Stimulated activated CD4-positive, alpha-beta T cell treated with anti-CD3 and anti-CD28 coated beads, Interleukin-1b, Interleukin-23, amount 100 ng/mL, for 4 hours (primary cell): ENCODE measurements at regions not wholly inside any gene's neighbourhood (a gene's known extent, or its start where the extent isn't known, plus 50 kb on each side); places are given as distances from the start of the nearest gene placed in this dataset.

Experiments used
- DNase-seq, 2 donors: peaks; one replicate each; pipeline ENCODE4 v3.0.0-alpha.2; 2020; ENCODE audit warnings: low read depth in 2 of 2

DNA sequence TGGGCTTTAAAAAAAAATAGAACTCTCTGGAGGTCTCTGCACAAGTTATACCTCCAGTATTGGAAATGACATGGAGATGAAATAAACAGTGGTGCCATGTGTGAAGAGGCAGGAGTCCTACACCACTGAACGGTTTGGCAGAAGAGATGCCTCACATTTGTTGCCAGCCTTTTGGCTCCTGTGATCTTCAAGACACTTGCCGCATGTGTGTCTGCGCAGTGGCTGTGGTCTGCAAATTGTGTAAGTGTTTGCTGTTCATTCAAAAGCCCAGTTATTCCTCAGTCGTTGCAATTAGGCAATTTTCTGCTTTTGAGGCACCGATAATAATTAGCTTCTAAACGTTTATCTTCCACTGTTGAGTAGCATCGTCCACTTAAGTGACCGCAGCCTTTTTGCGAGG lies 319.1 kb downstream of the BRD1 start:
- DNase-seq, result no peak

DNA sequence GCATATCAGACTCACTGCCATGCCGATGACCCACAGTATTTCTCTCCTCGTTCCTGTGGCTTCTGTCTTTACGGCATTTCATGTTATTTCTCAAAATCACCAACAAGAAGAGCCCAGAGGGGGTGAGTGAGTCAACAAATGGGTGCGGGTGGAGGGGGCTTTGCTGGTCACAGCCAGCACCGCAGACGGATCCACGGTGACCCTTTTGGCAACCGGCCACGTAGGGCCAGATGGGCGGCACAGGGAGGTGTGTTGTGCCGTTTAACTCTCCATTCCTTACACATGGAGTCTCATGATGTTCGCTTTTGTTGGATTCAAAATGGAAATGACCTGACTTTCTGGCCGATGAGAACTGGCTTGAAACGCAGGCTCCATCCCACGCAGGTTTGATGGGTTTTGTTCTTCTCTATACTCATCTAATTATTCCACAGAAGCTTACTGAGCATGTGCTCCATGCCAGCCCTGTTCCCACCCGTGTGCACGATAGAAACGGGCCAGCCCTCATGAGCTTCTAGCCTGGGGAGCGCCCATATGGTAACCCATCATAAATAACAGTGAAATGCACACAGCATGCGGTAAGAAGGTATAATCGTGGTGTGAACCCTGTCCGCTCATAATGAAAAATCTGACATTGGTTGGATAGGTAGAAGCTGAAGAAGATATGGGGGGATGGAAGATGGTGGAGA lies 319.9 kb downstream of the BRD1 start:
- no peak for DNase-seq

DNA sequence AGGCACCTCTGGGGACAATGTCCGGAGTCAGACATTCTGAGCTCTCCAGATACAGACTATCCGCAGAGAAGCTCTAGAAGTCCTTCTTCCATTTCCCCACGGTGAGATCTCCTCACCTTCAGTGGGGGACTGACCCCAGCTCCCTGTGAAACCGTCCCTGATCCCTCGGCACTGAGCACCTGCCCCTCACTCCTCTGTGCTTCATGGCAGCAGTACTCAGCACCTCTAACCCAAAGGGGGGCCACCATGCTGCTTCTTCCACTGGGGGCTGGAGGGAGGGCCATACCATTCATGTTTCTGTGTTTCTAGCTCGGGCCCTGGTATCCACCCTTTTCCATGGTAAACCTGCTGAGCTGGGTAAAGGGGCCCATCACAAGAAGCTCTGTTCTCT lies 321.7 kb downstream of the BRD1 start:
- DNase-seq, result no peak

DNA sequence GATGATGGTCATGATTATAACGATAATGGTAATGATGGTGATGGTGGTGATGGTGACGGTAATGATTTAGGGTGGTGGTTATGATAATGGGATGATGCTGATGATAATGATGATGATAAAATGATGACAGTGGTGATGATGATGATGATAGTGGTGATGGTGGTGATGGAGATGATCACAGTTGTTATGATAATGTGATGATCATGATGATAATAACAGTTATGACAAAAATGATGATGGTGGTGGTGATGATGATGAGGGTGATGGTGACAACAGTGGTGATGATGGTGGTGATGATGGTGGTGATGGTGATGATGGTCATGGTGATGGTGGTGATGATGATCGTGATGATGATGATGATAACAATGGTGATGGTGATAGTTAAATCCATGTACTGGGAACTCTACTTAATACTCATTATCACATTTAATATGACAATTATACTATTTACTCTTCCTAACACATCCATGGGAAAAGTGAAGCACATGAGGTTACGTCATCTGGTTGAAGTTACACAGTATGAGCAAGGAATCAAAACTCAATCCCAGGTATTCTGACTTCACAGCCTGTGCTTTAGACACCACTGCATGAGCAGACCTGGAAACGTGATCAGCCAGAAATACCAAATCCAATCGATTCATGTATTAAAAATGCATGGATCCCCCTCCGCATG lies 322.2 kb downstream of the BRD1 start:
- no peak for DNase-seq

DNA sequence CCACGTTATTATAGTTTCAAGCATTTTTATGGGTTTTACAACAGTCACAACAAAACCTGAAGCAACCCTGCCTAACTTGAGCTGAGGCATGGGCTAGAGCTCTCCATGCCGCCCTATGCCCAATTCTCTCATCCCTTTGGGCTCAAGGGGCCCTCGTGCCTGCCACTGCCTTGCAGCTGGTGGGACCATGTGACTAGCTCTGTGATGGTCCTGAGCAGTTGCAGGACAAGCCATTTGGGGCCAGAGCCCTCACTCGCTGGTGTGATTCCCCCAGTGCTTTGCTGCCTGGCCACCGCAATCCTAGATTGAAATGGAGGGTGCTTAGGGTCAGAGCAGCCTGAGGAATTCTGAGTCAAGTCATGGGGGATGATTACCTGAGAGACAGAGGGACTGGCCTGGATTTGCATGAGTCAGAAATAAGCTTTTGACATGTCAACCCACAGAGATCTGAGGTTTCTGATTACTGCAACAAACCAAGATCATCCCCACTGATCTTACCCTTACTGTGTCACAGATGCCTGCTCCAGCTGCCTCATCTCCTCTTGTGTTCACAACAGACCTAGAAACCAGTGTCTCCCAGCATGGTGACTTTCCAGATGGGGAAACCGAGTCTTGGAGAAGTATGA lies 323.7 kb downstream of the BRD1 start:
- no peak for DNase-seq

DNA sequence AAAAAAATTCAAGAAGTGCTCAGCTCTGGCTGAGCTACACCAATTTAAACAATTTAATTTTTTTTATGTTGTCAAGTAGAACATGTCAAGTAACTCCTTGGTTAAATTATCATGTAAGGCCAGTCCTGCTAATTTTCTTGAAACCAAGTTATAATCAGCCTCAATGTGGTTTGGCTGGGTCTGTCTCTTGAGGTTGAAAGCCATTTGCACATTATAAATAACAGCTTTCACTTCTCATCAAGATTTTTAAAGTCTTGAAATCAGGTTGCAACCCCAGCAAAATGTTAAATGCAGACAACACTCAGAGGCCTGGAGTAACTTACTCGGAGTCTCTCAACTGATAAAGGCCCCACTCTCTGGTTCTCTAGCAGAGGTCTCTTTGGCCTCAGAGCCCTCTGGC lies 324.4 kb downstream of the BRD1 start:
- DNase-seq, result no peak

DNA sequence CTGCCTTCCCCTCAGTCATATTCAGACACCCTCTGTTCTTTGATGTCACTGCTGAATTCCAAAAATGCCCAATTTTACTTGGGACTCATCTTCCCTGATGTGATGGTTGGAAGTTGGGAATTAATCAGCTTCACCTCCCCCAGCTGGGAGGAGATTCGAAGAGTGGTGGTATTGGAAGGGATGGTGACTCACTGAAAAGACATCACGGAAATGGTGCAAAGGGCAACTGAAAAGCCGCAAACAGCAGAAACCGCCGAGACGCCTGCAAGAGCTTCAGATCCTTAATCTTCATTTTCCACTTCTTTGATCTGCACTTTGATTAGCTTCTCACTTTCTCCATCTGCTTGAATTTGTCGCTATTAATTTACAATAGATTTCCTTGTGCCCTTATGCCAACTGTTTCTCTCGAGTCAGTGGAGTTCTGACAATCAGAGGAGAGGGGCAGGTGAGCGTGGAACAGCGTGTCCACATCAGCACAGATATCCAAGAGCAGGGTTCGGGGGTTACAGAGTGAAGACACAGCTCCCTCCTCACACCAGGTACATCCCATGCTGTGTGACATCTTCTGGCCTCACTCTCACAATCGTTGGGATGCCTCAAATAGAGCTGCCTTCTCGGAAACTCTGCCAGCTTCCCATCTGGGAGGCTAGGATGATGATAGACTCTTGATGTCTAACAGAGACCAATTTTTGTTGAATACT lies 325.4 kb downstream of the BRD1 start:
- peak in 1 of 2 donors; percentile 29 for DNase-seq

DNA sequence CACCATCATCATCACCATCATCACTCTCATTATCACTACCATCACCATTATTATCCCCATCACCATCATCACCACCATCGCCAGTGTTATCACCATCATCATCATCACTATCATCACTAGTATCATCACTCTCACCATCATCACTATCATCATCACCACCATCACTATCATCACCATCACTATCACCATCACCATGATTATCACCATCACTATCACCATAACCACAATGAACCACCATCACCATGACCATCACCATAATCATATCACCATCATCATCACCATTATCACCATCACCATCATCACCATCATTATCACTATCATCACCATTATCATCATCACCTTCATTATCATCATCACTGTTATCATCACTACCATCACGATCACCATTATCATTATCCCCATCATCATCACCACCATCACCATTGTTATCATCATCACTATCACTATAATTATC lies 326.7 kb downstream of the BRD1 start:
- no peak for DNase-seq

DNA sequence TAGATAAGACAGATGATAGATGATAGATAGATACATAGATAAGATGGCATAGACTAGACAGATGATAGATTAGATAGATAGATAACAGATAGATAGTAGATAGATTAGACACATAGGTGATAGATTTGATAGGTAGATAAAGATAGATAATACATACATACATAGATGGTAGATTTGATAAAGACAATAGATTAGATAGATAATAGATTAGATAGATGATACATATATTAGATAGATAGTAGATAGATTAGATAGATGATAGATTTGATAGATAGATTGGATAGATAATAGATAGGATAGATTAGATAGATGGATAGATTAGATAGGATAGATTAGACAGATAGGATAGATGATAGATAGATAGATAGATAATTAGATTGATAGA lies 327.6 kb downstream of the BRD1 start:
- no peak for DNase-seq

DNA sequence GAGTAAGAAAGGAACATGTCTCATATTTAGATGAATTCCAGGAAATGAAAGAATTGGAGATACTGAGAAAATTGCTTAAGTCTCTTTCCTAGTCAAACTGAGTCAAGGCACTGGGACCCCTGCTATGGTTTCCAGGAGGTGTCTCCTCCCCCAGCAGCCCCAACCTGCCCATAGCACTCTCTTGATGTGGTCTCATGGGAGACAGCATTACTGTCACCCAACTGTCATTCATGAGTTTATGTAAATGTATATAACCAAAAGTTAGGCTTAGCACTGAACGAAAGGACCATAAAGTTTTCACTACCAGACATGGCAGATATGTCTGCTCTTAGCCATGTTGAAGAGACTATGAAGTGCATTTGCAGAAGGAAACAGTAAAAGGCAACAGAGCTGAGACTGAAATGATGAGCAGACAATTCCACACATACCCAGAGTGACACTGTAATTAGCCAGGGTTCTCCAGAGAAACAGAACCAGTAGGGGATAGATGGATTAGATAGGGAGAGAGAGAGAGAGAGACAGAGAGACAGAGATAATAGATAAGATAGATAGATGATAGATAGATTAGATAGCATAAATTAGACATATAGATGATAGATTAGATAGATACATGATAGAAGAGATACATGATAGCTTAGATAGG lies 328.1 kb downstream of the BRD1 start:
- DNase-seq, result no peak

DNA sequence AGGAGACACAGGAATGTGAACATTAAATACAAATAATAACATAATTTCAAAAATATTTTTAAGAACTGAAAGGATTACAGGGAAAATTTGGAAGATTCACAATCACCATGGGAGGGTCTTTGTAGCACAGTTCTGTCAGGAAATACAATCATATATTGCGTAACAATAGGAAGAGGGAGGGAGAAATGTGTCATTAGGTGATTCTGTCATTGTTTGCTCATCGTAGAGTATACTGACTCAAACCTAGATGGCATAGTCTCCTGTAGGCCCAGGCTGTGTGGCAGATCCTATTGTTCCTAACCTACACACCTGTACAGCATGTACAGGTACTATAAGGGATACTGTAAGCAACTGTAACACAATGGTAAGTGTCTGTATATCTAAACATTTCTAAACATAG lies 330.4 kb downstream of the BRD1 start:
- no peak for DNase-seq

DNA sequence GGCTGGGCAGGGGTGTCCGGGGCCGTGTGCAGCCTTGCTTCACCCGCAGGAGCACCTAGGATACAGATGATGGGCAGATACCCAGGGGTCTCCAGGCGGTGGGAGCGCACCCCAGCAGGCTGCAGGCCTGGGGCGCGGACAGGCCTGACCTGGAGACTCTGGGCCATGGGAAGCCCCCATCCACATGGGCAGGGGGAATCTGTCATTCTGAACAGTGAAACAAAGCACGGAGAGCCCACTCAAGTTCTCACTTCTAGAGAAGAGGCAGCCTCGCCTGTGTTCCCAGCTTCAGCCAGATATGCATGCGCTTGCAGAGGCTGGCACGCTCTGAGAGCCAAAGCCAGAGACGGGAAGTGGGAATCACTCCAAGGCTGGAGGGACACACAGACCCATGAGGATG lies 333.1 kb downstream of the BRD1 start:
- no peak for DNase-seq

DNA sequence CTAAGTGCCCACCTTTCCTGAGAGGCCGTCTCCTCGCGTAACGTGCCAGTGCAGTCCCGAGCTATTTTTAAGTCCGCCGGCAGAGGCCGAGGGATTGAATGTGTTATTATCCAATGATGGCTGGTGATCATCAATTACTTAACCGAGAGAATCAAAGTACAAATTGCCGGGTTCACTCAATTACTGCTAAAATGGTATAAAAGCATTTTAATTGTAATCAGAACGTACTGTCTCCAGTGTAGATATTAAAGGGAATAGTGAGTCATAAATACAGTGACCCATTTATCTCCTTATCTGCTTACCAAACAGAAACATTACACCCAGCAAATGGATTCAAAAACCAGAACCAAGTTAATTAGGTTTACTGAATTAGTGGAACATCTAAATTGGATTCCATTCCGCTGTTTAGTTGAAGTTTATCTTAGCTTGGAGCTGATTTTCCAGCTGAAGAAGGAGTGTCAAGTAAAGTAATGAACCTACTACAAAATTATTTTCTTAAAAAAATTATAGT lies 334.9 kb downstream of the BRD1 start:
- DNase-seq, result no peak

DNA sequence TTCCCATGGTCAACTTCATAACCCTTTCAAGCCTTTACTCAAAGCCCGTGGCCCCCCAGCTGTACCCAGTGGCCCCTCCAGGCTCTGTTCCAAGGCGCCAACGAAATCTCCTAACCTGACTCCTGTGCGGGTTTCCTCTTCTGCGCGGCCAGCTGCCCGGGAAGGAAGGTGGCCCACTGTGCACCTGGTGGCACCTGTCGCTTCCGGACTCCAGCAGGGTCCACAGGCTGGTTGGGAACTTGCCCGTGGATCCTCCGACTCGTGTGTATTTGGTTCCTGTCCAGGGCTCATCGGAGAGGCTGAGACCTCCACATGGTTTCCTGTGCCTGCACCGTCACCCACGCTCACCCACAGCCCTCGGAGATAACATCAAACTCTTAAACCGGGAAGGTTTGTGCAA lies 335.4 kb downstream of the BRD1 start:
- no peak for DNase-seq

DNA sequence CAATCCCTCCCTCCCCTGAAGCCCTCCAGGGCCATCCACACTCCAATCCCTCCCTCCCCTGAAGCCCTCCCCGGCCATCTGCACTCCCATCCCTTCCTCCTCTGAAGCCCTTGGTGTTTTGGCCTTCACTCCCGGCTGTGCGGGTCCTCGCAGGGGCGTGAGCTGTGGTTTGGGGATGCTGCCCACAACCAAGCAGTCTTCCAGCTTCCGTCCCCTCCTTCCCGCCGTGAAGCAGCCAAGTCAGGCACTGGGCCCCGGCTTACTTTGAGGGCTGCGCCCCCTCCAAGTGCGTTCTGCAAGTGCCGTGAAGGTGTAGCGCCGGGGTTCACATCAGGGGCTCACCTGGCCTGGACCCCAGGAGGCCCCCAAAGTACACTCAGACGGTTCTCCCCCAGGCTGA lies 335.9 kb downstream of the BRD1 start:
- DNase-seq, result no peak

DNA sequence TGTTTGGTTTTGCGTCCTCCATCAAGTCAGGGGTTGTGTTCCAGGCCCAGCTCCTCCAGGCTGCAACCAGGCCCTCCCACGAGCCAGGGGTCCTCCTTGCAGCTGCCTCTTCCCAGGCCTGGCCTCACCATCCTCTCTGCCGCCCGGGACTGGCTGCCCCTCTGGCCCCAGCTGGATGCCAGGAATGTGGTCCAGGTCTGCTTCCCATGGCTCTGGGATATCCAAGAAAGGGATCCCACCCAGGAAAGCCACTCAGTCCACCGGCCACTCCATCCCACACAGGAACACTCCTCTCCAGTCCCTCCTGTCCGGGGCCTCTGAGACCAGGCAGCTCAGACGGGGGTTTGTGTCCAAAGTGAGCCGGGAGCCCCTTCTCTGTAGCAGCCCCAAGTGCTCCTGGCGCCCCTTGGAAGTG lies 336.4 kb downstream of the BRD1 start:
- DNase-seq, result no peak

DNA sequence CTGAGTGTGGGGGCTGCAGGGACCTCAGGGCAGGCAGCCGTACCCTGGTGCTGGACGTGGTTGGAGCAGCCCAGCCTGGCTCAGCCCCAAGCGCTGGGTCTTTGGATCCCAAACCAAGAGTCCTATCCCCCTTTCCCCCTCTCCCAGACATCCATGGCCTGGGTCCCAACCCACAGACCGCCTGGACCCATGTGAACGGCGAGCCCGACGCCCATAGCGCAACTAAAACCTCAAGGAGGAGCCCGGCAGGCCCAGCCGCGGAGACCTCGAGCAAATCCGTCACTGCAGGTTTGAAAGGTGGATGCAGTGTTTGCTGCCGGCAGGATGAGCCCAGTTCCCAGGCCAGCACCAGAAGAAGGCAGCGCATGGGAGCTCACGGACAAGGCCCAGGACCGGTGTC lies 337.0 kb downstream of the BRD1 start:
- no peak for DNase-seq

DNA sequence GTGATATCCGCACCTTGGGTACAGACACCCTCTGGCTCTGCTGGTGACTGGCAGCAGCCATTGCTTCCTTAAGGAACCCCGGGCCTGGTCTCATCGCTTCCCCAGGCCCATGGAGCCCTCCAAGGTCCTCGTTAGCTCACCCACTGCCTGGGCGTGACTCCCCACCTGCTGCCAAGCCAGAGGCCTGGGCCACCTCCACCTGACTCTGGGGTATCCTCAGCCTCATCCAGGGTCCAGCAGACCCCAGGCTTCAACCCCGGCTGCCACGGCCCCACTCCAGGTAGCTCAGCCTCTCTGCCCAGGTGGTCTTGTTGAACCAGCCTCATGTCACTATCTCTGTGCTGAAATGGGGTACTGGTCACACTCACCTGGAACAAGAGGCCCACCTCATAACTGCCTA lies 337.9 kb downstream of the BRD1 start:
- no peak for DNase-seq

DNA sequence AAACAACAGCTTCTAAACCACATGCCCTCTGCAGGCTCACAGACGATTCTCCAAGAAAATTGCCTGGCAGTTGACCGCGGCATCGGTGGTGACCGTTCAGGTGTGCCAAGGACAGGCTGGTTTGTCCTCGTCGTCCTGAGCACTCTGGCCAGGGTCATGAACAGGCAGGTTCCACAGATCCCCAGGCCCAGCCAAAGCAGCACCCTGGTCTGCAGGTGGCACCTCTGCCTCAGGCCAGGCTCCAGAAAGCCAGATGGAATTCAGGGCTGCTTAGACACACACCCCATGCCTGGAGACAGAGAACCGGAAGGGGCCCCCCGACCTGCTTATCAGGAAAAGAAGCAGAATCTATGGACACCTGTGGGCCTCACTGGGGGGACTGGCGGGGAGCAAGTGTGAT lies 338.7 kb downstream of the BRD1 start:
- DNase-seq, result no peak

DNA sequence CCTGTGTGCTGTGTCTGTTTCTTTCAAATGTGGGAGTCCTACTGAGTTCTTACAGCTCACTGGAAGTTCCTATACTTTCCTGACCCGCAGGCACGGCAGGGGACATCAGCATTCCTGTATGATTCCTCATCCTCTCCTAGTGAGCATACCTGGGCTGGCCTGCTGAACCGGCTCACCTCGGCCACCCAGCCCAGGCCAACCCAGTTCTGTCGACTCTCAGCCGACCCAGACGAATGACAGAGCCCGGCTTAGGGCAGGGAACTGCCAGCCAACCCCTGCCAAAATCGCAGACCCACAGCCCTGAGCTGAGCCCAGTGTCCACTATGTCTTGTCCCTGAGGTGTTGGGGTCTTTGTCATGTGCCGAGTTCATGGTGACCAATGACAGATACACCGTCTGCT lies 339.7 kb downstream of the BRD1 start:
- DNase-seq, result no peak

DNA sequence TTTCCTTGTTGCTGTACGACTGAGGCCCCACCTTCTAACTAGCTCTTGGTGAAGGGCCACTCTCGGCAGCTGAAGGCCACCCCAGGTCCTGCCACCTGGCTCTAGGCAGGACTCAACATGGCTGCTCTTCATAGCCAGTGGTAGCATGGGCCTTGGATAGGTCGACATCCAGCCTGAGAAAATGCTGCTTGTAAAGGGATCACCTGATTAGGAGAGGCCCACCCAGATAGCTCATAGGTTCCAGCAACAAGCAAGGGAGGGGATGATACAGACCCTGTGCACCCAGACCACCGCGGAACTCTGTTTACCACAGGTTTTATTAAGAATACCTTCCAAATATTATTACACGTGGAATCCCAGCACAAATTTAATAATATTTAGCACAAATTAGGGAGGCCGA lies 341.4 kb downstream of the BRD1 start:
- DNase-seq, result no peak

DNA sequence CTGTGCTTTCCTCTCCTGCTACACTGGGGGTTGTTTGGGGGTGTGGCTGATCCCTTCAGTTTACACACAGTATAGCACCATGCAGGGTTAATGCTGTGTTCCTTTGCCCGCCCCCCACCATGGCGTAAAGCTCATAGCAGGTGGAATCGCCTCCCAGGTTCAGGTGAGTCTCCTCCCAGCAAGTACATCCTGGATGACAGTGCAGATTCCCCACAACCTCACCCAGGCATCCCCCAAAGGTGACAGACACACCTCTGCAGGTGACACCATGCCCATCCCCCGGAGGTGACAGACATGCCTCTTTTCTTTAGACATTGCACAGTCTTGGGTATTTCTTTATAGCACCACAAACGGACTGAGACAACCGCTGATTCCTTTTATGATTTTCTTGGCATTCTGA lies 343.7 kb downstream of the BRD1 start:
- DNase-seq, result no peak
